HG02870 (cell line): ENCODE measurements at regions not wholly inside any gene's neighbourhood (a gene's known extent, or its start where the extent isn't known, plus 50 kb on each side); places are given as distances from the start of the nearest gene placed in this dataset.
"Not testable (repeated sequence)": the region's sequence is repeated elsewhere in the genome, so short reads cannot be mapped to it uniquely, and the experiment has no call there.

Experiments used
- ATAC-seq: cut with Tn5 transposase; IDR thresholded peaks from one replicate; pipeline ENCODE4 v1.9.1; 2021; ENCODE audit warnings: mild to moderate bottlenecking, moderate library complexity; ENCODE audit not compliant: unreplicated experiment

DNA sequence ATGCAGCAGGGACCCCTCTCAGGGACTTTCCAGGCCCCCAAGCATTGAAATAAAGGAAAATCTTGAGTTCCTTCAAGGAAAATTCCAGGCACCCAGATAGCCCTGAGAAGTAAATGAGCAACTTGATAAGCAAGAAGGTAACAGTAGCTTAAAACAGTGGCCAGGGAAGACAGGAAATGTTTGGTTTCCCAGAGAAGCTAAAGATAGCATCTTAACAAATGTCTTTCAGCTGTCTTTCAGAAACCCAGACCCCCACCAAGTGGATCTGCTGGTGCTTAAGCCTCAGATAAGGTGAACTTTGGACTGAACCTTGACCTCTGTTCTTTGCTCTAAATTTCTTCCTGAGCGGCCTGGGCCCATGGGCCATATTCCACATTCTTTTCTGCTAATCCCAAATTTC, 117.8 kb upstream of the CST7 start:
- ATAC-seq = no peak

DNA sequence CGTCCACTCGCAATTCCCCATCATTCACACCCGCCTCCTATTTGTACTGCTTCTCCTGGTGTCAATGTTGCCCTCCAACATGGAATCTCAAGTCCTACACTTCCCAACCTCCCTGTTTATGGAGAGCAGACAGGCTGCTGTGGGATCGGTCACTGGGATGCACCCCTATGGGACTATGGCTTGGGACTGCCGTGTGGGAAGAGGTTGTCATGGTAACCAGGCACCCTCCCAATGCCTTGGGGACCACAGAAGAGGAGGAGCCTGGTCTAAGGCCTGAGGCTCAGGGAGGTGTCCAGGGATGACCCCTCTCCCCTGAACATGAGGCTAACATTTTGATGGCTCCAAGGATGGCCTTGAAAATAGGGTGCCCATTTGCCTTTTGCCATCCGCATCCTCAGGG, 116.6 kb upstream of the CST7 start:
- no peak for ATAC-seq

DNA sequence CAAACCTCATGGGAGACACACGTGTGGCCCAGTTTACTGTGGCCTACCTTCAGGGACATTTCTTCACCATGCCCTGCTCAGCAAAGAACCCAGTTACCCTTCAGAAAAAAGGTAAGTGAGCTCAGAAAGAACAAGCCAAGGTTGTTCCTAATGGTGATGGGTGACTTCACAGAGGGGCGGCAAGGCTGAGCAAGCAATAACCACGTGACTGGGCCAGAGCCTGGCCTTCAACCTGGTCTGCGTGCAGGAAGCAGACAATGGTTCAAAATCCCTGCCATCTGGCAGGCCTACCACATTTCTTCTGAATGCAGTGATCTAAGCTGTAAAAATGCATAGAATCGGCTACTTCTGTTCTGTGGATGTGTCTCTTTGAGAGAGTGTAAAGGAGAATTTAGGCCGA, 115.5 kb upstream of the CST7 start:
- no peak for ATAC-seq

DNA sequence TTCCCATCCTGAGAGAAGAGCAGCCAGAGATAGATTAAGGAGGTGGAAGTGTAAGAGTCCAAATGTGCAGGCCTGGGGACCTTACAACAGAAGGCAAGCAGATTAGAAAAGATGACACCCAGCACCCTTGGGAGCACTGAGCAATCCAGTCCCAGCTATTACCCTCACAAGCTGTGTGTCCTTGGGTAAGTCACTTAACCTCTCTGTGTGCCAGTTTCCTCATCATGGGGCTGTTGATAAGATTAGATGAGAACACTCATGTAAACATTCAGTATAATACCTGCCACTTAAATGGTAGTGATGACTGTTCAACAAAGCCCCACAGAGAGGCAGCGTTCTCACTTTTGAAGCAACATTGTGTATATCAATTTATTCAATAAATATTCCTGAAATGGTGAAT, 114.8 kb upstream of the CST7 start:
- no peak for ATAC-seq

DNA sequence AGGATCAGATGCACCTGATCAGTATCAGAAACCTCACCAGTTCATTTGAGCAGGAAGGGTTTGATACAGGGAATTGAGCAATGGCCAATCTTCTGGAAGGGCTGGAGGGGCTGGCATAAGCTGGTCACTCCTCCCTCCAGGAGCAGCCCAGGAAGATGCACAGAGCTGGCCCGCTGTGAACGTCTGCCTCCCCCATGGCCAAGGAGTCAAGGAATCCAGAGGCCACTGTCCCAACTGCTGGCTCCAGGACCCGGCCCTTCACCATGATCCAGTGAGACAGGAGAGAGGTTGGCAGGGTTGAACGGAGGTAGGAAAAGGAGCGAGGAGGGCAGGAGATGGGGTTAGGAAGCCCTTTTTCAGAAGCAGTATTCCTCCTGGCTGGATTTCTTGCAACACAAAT, 113.9 kb upstream of the CST7 start:
- no peak for ATAC-seq

DNA sequence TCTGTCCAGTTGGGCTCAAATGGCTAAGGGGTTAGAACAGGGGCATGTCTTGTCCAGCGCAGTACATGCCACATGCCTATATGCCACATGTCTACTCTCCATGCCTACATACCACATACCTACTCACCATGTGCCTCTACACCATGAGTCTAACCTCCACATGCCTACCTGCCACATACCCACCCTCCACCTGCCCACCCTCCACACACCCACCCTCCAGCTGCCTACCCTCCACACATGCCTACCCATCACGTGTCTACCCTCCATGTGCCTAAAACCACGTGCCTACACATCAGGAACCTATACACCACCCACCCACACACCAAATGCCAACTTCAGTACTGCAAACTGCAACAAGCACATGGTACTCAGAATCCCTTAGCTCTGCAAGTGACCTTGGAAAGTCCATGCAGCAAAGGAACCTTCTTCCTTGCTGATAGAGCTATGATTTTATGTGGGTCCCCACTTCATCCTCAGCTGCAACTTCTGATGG, 113.0 kb upstream of the CST7 start:
- ATAC-seq = no peak

DNA sequence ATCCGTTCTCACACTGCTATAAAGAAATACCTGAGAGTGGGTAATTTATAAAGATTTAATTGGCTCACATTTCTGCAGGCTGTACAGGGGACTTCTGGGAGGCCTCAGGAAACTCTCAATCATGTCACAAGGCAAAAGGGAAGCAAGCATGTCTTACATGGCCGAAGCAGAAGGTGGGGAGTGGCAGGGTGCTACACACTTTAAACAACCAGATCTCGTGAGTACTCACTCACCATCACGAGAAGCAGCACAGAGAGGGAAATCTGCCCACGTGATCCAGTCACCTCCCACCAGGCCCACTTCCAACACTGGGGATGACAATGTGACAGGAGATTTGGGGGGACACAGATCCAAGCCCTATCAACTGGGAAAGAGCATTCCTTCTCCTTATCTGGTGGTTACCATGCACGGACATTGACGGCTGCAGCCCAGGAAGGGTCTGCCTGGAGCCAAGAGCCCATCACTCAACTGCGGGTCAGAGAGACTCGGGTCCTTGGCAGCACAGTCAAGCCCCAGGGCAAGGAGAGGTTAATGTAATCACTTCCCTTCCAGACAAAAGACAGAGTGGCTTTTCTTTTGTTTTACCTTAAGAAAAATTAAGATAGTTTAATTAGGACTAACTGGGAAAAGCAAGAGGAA, 112.3 kb upstream of the CST7 start:
- no peak for ATAC-seq

DNA sequence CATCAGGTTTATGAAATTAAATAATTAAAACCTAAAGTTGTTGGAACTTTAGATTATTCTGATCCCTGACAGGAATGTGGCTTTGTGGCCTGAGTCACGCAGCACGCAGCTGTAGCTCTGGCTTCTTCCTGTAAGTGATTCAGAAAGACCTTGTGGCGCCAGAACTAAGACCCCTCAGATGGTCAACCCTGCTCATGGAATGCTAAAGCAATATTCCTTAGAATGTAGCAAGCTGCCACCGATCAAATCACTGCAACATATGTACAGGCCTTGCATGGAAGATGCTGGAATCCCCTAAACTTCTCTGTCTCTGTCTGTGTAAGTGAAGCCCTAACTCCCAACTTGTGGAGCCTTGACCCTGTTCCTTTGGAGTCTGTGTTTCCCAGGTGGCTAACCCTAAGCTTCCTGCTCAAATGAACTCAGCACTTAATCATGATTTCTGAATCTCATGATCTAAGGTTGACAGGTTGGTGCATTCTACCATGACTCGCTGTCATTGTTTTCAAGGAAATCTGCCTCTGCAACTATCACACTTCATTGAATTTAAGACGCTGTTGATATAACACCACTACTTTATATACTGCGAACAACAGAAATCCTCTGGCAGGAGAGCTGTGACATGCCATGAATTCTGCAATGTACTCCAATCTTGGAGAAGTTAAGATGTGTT, 111.2 kb upstream of the CST7 start:
- ATAC-seq = no peak

DNA sequence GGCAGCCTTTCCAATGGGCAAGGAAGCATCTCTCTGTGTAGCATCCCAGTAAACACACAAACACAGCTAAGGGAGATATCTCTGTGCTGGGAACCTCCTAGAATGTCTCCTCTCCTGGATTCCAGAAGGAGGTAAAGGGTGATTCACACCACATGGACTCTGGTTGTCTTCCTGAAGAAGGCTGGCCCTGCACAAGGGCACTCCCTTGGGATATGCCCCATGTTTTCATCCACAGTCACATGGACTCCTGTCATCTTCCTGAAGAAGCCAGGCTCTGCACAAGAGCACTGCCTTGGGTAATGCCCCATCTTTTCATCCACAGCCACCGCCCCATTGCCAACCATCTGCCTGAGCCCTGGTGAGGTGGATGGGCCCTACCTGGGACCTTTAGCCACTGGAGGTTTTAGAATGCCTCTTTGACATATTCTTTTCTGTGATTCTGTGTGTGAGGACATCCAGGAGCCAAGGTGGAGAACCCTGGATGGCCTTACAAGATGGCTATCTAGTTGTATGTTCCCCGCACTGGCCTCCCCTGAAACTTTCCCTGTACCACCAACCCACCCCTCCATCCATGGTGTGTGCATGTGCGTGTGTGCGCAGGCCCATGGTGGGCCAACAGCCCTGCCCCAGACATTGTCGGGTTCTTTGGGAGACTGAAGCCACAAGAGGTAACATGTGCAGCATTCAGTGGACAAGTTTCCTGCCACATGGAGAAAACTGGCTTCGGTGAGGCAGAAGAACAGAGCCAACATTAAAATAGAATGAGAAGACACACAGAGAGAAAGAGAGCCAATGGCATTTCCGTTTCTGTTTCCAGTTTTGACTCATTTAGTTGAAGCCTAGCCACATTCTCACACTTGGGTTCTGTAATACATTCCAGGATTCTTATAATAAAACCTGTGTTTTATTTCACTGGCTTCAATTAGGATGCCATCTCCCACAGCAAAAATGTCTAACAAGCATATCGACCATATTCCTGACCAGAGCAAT, 110.2 kb upstream of the CST7 start:
- ATAC-seq = no peak

DNA sequence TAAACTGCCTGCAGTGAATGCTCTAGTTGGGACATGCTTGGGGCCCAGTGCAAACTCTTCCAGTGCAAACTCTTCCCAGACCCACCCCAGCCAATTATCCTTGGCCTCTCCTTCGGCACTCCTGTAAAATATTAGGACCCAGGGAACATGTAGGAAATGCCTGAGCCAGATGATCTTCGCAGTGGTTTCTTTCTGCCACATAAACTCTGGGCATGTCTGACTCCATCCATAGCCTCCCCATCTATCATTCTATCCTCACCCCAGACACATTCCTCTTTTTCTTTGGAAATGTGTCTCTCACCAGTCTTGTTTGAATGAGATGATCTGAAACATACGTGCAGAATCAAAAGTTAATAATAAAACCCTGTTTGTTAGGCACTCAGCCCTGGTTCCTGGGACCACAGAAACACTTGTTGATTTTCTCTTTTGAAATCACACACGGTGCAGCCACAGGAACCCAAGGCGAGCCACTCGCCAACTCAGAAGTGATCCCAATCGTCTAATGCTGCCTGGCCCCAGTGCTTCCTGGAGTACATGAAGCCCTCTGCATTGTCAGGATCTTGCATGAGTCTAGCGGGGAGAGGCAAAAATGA, 108.9 kb upstream of the CST7 start:
- no peak for ATAC-seq

DNA sequence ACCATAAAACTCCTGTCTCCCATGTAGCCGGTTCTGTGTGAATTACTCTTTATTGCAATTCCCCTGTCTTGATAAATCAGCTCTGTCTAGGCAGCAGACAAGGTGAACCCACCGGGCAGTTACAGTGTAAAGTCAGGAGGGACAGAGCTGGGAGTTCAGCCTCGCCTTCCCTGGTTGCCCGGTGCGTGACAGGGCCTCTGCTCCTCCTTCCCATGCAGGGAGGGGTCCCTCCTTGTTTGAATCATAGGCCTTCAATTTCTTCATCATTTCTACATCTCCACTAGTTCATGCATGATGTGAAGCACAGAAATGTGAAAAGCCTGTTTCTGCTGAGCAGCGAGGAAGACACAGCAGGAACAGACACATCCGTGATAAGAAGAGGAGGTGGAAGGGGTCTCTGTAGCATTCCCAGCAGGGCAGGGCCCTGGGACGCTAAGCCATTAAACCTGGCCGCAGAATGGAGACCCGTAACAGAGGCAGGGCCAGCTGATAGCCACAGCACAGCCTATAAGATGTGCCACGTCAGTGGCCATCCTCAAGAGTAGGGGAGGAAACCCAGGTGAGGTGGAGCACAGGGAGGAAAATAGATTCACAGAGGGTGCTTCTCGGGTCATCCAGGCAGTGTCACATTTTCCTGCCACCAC, 106.7 kb upstream of the CST7 start:
- ATAC-seq = no peak

DNA sequence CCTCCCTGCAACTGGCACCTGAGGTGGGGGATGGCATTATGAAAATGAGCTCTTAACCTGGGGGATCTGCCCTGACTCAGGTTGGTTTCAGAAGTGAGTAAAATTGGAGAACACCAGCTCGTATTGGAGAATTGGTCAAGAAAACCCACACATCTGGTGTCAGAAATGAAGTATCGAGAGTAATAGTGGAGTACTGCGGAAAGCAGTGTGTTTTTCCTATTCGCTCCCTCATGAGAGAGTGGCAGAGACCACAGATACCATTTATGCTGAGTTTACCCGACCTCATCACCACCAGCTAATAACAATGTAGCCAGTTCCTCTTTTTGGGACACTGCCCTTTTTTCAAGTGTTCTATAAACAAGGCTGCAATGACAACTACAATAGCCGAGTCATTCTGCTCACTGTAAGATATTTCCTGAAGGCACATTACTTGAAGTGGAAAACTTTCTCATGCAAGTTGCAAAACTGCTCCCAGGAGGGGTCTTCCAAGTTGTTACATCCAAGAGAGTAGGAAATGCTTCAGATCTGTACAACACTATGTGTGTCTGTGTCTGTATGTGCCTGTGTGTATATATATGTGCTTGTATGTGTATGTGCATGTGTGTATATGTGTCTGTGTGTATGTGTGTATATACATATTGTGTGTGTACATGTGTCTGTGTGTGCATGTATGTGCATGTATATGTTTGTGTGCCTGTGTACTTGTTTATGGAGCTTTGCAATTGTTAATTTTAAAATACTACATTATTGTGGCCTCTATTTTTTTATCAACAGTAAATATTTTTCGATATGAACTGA, 106.0 kb upstream of the CST7 start:
- peak; percentile 90 for ATAC-seq

DNA sequence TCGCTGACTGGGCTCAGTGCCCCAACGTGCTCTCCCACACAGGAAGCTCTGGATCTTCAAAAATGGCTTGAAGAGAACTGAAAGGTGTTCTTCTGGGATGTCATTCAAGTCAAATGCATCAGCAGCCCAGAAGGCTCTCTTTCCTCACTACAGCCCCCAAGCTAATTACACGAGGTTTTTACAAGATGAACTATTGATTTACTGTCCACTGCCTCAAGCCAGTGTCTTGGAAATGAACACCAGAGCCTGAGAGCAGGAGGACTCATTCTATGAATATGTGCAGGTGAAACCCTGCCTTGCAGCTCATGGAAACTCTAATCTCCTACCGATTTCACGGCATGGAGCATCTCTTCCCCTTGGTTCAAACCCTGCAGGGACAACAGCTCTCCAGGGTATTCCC, 98.9 kb upstream of the CST7 start:
- no peak for ATAC-seq

DNA sequence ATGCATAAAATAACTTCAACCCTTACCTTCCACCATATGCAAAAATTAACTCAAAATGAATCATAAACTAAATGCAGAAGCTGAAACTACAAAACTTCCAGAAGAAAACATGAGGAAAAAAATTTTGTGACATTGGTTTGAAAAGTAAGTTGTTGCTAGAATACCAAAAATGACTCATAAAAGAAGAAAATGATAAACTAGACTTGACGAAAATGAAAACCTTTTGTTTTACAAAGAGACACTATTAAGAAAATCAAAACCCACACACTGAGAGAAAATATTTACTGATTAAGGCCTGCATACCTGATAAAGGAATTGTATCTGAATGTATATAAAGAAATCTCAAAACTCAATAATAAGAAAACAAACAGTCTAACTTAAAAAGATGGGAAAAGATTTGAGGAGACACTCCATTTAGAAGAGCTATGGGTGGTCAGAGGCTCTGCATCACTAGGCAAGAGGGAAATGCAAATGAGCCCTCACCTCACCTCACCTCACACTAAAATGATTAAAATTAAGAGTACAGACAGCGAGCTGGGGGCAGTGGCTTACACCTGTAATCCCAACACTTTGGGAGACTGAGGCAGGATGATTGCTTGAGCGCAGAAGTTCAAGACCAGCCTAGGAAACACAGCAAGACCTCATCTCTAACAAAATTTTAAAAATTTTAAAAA, 97.6 kb upstream of the CST7 start:
- ATAC-seq = no peak

DNA sequence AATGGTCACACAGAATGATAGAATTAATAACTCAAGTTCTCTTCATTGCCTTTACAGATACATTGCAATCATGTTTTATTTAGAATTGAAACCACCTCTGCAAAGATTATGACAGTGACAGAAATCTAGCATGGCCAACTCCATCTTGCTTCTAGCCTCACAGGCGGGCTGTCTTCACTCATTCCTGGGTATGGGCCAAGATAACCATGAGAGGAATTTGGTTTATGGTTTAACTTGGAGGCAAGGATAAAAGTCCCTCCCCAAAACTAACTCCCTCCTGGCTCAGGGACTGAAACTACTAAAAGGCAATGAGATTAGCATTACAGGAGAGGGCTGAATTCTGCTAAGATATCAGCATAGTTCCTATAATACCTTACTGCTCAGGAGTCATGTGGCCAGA, 95.2 kb upstream of the CST7 start:
- ATAC-seq = no peak

DNA sequence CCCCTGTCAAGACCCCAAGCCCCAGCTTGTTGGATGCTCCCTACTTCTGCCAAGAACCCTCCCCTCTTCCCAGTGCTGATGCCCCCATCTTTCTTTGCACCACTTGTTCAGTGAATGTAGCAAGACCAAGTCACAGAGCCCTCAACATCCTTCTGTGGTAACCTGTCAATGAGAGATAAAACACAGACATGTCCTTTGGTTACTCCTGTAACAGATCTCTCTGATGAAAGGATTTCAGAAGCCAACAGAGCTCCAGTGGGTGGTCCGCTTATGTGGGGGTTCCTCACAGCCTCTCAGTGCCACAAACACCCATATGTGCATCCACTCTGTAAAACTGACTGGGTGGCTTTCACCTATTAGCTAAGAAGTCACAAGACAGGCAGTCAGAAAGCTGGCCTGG, 93.2 kb upstream of the CST7 start:
- ATAC-seq = no peak

DNA sequence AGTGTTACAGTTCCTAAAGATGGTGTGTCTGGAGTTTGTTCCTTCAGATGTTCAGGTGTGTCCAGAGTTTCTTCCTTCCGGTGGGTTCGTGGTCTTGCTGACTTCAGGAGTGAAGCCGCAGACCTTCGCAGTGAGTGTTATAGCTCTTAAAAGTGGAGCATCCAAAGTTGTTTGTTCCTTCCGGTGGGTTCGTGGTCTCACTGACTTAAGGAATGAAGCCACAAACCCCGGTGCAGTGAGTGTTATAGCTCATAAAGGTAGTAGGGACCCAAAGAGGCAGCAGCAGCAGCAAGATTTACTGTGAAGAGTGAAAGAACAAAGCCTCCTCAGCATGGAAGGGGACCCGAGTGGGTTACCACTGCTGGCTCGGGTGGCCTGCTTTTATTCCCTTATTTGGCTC, 90.6 kb upstream of the CST7 start:
- ATAC-seq = not testable (repeated sequence)

DNA sequence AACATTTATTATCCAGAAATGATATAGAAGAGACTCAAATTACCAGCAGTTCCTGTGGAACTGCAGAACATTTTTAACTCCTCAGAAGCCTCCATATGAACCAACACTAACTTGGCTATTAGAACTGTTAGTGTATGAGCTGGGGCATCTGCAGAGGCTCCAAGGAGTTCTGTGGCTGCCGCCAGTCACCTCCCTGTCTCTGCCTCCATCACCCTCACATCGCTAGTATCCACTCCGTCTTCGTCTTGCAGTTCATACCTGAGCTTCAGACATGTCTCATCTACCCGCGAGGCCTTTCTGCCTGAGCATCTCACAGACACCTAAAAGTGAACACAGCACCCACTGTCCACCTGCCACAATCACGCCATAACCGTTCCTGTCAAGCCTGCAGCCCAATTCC, 89.5 kb upstream of the CST7 start:
- ATAC-seq = no peak

DNA sequence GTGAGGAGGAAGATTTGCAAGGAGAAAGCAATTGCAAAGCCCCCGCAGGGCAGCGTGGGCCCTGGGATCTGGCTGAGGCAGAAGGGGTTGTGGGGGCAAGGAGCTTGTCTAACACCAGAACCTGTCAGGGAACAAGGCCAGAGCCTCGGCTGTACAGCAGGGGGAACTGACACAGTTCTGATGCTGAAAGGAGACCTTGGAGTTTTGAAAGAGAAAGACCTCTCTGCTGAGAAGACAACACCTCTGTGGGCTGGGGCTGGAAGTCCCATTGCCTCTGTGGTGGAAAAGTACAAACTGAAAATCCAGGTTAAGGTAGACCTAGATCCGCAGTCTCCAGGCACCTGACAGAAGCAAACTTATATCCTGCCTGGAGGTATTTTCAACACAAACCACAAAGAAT, 86.9 kb upstream of the CST7 start:
- no peak for ATAC-seq
